Glutamatergic neuron (in vitro differentiated cells): ENCODE measurements at regions not wholly inside any gene's neighbourhood (a gene's known extent, or its start where the extent isn't known, plus 50 kb on each side); places are given as distances from the start of the nearest gene placed in this dataset.
"Not testable (repeated sequence)": the region's sequence is repeated elsewhere in the genome, so short reads cannot be mapped to it uniquely, and the experiment has no call there.

Source experiments
- DNase-seq: peaks from one replicate; pipeline ENCODE4 v3.0.0; 2022
- H3K27ac Mint-ChIP-seq: one replicate; pipeline ENCODE4 v1.8.0; 2020; ENCODE audit warnings: mild to moderate bottlenecking, mixed read lengths, inconsistent platforms; ENCODE audit not compliant: unreplicated experiment
- H3K27me3 Mint-ChIP-seq: one replicate; pipeline ENCODE4 v1.8.0; 2020; ENCODE audit warnings: mild to moderate bottlenecking, moderate library complexity, mixed read lengths, inconsistent platforms; ENCODE audit not compliant: unreplicated experiment
- H3K36me3 Mint-ChIP-seq: one replicate; pipeline ENCODE4 v1.8.0; 2020; ENCODE audit warnings: mild to moderate bottlenecking, mixed read lengths, inconsistent platforms; ENCODE audit not compliant: unreplicated experiment
- H3K4me1 Mint-ChIP-seq: one replicate; pipeline ENCODE4 v1.8.0; 2020; ENCODE audit warnings: mild to moderate bottlenecking, low read depth, mixed read lengths, inconsistent platforms; ENCODE audit not compliant: unreplicated experiment
- H3K4me3 Mint-ChIP-seq: one replicate; pipeline ENCODE4 v1.8.0; 2020; ENCODE audit warnings: mild to moderate bottlenecking, mixed read lengths, inconsistent platforms; ENCODE audit not compliant: unreplicated experiment
- H3K9me3 Mint-ChIP-seq: one replicate; pipeline ENCODE4 v1.8.0; 2020; ENCODE audit warnings: mild to moderate bottlenecking, moderate library complexity, mixed read lengths, inconsistent platforms; ENCODE audit not compliant: unreplicated experiment

GRCh38 chr15:30688684-30689083, 62.8 kb downstream of the ARHGAP11B start:
- not testable (repeated sequence) for H3K27ac Mint-ChIP-seq, H3K9me3 Mint-ChIP-seq, H3K4me3 Mint-ChIP-seq

GRCh38 chr15:30690153-30690552, 64.2 kb downstream of the ARHGAP11B start:
- not testable (repeated sequence) for H3K4me1 Mint-ChIP-seq, H3K36me3 Mint-ChIP-seq, DNase-seq, H3K9me3 Mint-ChIP-seq, H3K27me3 Mint-ChIP-seq, H3K27ac Mint-ChIP-seq, H3K4me3 Mint-ChIP-seq

More at GRCh38 chr15:30688684-30689083, 62.8 kb downstream of the ARHGAP11B start:
- H3K4me1 Mint-ChIP-seq, H3K27me3 Mint-ChIP-seq, H3K36me3 Mint-ChIP-seq, DNase-seq: not testable (repeated sequence)

- H3K36me3 Mint-ChIP-seq, H3K4me1 Mint-ChIP-seq, H3K9me3 Mint-ChIP-seq, H3K27me3 Mint-ChIP-seq, H3K4me3 Mint-ChIP-seq, H3K27ac Mint-ChIP-seq, DNase-seq: not testable (repeated sequence)
These were observed 69.9 kb downstream of the ARHGAP11B start for GRCh38 chr15:30695811-30696210.

DNA sequence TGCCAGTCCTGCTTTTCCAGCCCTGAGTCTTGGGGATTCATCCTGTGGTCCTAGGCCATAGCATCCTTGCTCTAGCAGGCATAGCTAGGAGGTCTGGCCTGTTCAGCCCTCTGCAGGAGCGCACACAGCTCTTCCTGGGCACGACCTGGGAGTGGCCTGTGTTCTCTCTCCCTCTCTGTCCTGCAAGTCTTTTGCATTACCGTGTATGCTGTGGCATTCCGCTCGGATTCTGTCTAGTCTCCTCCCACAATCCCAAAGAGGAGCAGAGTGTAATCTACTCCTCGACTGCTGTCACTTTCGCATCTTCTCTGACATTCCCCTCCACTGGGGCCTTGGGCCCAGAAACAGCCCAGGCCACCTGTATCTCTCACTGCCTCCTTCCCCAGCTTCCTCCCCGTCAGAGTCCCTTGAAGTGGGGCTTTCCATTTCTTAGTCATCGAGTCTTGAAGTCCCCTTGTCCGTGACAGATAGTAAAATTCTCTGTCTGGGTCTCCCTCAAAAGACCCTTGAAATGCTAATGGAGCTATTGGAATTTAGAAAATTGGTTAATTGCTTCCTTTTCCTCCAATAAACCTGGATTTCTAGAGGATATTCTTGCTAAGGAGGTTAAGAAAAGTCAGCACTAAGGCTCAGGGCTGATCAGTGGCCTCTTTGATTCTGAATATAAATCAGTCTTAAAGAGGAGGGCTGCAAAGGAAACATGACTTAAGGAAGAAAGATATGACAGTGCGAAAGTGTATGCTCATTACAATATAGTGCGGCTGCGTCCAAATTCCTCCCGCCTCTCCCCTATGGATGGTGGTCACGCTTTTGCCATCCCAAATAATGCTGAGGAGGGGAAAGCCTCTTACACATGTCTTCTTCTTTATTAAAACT, 70.7 kb downstream of the ARHGAP11B start:
- not testable (repeated sequence) for DNase-seq, H3K36me3 Mint-ChIP-seq, H3K4me1 Mint-ChIP-seq, H3K9me3 Mint-ChIP-seq, H3K27me3 Mint-ChIP-seq, H3K4me3 Mint-ChIP-seq
- H3K27ac Mint-ChIP-seq: peak overlapping the region; percentile 52

GRCh38 chr15:30697315-30697685, 71.4 kb downstream of the ARHGAP11B start:
- H3K4me1 Mint-ChIP-seq, H3K36me3 Mint-ChIP-seq, H3K27ac Mint-ChIP-seq, H3K27me3 Mint-ChIP-seq, DNase-seq, H3K4me3 Mint-ChIP-seq, H3K9me3 Mint-ChIP-seq: not testable (repeated sequence)

GRCh38 chr15:30700006-30700597, 74.2 kb downstream of the ARHGAP11B start:
- not testable (repeated sequence) for DNase-seq, H3K9me3 Mint-ChIP-seq, H3K4me1 Mint-ChIP-seq, H3K36me3 Mint-ChIP-seq, H3K27ac Mint-ChIP-seq, H3K27me3 Mint-ChIP-seq, H3K4me3 Mint-ChIP-seq

DNA sequence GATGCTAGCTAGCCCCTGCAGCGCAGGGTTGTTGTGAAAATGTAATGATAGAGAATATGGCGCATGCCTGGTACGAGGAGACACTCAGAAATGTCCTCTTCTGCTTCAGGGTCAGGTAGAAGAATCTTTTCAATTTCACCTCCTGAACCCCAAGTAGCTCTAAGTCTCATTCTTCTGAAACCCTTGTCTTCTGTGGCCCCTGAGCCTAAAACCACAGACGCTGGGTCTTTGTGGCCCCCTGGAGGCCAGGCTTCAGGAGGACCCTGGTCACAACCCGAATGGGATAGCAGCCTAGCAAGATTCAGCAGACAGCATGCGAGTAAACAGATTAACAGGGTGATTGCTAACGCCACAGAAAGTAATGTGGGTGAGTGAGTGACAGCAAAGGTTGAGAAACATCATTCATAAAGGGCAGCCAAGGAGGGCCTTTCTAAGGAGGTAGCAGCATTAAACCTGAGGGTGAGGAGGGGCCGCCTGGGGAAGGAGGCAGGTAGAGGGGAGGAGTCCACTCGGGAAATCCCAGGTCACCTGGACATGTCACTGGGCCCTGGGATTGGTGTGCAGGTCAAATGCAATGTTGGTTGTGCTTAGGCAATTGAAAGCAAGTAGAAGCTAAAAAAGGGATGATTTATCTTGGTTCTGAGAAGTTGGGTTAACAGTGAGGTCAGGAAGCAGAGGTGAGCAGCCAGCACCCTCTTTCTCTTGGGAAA, 82.2 kb downstream of the ARHGAP11B start:
- not testable (repeated sequence) for H3K27ac Mint-ChIP-seq, H3K36me3 Mint-ChIP-seq, DNase-seq, H3K4me1 Mint-ChIP-seq, H3K9me3 Mint-ChIP-seq, H3K27me3 Mint-ChIP-seq, H3K4me3 Mint-ChIP-seq

GRCh38 chr15:30708809-30709208, 82.9 kb downstream of the ARHGAP11B start:
- not testable (repeated sequence) for DNase-seq, H3K27ac Mint-ChIP-seq, H3K4me3 Mint-ChIP-seq, H3K4me1 Mint-ChIP-seq, H3K9me3 Mint-ChIP-seq, H3K36me3 Mint-ChIP-seq, H3K27me3 Mint-ChIP-seq

GRCh38 chr15:30718038-30718643, 92.2 kb downstream of the ARHGAP11B start:
- H3K4me3 Mint-ChIP-seq, H3K4me1 Mint-ChIP-seq, H3K9me3 Mint-ChIP-seq, H3K36me3 Mint-ChIP-seq, H3K27ac Mint-ChIP-seq, DNase-seq, H3K27me3 Mint-ChIP-seq: not testable (repeated sequence)

- H3K9me3 Mint-ChIP-seq, H3K27ac Mint-ChIP-seq, DNase-seq, H3K27me3 Mint-ChIP-seq, H3K36me3 Mint-ChIP-seq, H3K4me3 Mint-ChIP-seq, H3K4me1 Mint-ChIP-seq: not testable (repeated sequence)
These were observed 93.4 kb downstream of the ARHGAP11B start for GRCh38 chr15:30719363-30719762.

GRCh38 chr15:30720825-30721224, 94.9 kb downstream of the ARHGAP11B start:
- not testable (repeated sequence) for H3K27me3 Mint-ChIP-seq, H3K9me3 Mint-ChIP-seq, H3K4me1 Mint-ChIP-seq, H3K27ac Mint-ChIP-seq, H3K36me3 Mint-ChIP-seq, DNase-seq, H3K4me3 Mint-ChIP-seq

DNA sequence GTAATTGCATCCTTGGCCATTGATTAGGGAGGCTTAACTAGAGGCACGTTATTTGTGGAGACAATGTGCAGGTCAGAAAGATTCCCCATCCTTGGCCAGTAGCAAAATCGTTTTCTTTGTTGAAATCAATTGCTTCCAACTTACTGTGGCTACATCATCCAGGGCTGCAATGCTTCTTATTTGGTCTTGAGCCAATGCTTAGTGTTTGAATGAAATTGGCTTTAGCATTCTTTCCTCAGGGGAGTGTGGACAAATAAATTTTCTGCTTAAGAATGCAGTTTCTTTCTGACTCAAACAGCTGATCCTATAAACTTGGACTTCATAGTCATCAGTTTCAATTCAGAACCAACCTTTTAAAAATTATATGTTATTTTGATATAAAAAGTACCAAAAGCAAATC, 95.6 kb downstream of the ARHGAP11B start:
- not testable (repeated sequence) for DNase-seq, H3K9me3 Mint-ChIP-seq, H3K36me3 Mint-ChIP-seq, H3K27me3 Mint-ChIP-seq, H3K4me1 Mint-ChIP-seq, H3K4me3 Mint-ChIP-seq, H3K27ac Mint-ChIP-seq
